WI38 (cell line): ENCODE measurements at regions not wholly inside any gene's neighbourhood (a gene's known extent, or its start where the extent isn't known, plus 50 kb on each side); places are given as distances from the start of the nearest gene placed in this dataset.

Source experiments
- H3K4me3 ChIP-seq: 2 replicates; pipeline ENCODE4 v1.5.1; 2011; ENCODE audit warnings: low read depth, mild to moderate bottlenecking, control low read depth, low read length
- TF ChIP-seq, protein P1 (sequence below): IDR thresholded peaks from 2 replicates; pipeline ENCODE4 v1.5.1; 2012; ENCODE audit warnings: low read depth, mild to moderate bottlenecking, control low read depth, low read length

DNA sequence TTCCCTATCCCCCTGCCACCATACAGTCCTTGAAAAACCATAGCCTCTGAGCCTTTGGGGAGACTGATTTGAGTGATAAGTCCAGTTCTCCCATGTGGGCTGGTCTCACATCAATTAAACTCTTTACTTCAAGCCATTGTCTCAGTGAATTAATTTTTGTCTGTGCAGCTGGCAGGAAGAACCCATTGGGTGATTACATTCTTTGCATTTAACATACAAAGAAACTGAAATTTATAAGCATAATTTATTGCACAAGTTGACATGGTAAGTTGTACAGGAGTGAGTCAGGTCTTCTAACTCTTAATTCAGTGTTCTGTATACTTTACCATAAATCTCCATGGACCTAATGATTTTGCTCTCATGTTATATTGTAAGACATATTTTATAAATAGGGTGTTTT is 1613.0 kb upstream of the LRRTM3 start:
- H3K4me3 ChIP-seq = no peak overlapping the region
- TF ChIP-seq, protein P1, sequence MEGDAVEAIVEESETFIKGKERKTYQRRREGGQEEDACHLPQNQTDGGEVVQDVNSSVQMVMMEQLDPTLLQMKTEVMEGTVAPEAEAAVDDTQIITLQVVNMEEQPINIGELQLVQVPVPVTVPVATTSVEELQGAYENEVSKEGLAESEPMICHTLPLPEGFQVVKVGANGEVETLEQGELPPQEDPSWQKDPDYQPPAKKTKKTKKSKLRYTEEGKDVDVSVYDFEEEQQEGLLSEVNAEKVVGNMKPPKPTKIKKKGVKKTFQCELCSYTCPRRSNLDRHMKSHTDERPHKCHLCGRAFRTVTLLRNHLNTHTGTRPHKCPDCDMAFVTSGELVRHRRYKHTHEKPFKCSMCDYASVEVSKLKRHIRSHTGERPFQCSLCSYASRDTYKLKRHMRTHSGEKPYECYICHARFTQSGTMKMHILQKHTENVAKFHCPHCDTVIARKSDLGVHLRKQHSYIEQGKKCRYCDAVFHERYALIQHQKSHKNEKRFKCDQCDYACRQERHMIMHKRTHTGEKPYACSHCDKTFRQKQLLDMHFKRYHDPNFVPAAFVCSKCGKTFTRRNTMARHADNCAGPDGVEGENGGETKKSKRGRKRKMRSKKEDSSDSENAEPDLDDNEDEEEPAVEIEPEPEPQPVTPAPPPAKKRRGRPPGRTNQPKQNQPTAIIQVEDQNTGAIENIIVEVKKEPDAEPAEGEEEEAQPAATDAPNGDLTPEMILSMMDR = no peak

DNA sequence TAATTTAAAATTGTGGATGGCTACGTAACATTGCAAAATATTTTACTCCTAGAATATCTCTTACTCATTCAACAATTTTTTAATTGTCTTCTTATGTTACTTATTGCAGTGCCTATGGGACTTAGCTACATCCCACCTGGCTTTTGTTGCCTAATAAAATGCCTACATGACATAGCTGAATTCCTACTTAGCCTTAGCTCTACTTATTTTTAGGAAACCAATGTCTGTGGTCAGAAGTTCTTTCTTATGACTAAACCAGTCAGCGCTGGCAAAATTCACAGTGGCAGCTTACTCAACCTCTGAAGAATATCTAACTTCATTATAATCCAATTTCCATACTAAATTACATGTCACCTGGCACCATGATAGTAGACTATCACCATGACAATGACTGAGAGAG is 1612.4 kb upstream of the LRRTM3 start:
- TF ChIP-seq, protein P1 = no peak
- H3K4me3 ChIP-seq = no peak overlapping the region

DNA sequence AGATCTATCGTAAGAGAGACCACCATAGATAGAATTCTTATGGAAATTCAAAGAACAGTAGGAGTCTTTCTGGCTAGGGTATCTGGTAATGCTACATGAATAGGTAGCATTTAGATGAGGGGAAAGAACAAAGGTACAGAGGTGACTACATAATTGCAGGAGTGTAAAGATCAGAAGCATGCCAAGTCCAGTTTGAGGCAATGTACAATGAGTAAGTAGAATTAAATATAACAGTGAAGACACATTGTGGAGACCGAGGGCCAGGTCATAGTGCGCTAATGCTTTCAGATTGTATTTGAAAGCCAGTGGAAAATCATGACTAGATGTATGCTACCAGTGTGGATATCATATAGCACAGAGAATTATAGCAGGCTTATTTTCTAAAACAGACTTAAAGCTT is 1611.6 kb upstream of the LRRTM3 start:
- no peak overlapping the region for H3K4me3 ChIP-seq
- TF ChIP-seq, protein P1 = no peak

DNA sequence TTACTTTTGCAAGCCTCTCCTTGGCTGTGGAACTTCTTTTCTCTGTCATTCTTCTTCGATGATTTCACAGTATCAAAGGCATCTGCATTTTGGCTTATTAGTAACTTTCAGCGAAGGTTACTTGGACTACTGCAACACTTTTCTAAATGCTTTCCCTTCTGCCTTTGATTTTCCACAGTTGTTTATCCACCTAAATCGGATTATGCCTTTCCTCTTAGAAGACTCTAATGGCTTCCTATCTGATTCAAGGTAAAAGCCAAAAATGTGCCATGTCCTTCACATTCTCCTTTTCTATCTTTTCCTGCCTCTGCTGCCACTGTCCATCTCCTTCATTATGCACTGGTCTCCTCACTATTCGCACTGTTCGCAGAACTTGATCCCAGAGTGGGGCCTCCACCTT is 1606.3 kb upstream of the LRRTM3 start:
- H3K4me3 ChIP-seq = no peak overlapping the region
- TF ChIP-seq, protein P1 = no peak

- TF ChIP-seq, protein P1 = no peak
- H3K4me3 ChIP-seq = no peak overlapping the region
Measured at GRCh38 chr10:65320236-65321026, 1605.4 kb upstream of the LRRTM3 start.

GRCh38 chr10:65323802-65324201 is 1602.0 kb upstream of the LRRTM3 start:
- TF ChIP-seq, protein P1 = no peak
- no peak overlapping the region for H3K4me3 ChIP-seq

DNA sequence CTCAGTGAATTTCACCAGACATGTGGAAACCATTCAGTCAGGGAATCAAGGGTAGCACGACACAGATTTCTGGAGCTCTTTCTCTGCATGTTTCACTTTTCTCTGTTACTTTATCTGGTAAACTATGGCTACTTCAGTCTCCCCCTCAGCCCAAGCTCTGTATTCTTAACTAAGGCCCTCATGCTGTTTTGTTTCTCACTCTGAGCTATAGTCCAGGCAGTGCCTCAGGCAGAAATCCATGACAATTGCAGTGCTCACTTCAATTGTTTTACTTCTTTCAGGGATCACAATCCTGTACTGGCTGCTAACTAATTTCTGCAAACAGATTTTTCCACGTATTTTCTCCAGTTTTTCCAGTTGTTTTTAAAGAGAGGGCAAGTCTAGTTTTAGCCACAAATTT is 1599.9 kb upstream of the LRRTM3 start:
- no peak overlapping the region for H3K4me3 ChIP-seq
- TF ChIP-seq, protein P1 = no peak
